ENCODE measurements at regions not wholly inside any gene's neighbourhood (a gene's known extent, or its start where the extent isn't known, plus 50 kb on each side); places are given as distances from the start of the nearest gene placed in this dataset.

DNA sequence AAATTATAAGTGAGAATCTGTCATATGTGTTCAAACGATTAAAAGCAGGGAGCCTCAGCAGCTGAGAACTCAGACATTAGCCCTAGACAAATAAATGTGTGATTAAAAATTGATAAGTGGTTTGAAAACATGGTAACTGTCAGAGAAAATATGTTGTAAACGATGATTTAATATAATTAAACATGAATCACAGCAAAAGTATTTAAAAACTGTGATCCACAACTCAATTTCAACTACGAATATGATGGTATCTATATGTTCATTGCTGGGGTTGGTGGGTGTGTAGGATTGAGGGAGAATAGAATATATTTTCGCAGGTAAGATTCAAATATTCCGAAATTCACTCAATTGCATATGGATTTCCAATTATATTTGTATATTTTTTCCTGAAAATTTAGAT, 302.2 kb upstream of the CNTN3 start:
- no peak for TF ChIP-seq EP300 (IDR thresholded peaks at IDR 0.05; ENCODE audit: borderline replicate concordance in 1 of 2, low read depth in 2 of 2, low read length in 2 of 2)
- TF ChIP-seq POLR2A (IDR thresholded peaks at IDR 0.05; ENCODE audit: control extremely low read depth in 1 of 2, low read depth in 2 of 2, low read length in 2 of 2), result no peak
- no peak for TF ChIP-seq TAF1 (IDR thresholded peaks at IDR 0.05; ENCODE audit: low read depth, low read length)
- TF ChIP-seq SIRT6 (IDR thresholded peaks at IDR 0.05; ENCODE audit: low read length), result no peak
- TF ChIP-seq, protein P1, sequence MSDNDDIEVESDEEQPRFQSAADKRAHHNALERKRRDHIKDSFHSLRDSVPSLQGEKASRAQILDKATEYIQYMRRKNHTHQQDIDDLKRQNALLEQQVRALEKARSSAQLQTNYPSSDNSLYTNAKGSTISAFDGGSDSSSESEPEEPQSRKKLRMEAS (IDR thresholded peaks at IDR 0.05), result no peak
- TF ChIP-seq, protein P2, sequence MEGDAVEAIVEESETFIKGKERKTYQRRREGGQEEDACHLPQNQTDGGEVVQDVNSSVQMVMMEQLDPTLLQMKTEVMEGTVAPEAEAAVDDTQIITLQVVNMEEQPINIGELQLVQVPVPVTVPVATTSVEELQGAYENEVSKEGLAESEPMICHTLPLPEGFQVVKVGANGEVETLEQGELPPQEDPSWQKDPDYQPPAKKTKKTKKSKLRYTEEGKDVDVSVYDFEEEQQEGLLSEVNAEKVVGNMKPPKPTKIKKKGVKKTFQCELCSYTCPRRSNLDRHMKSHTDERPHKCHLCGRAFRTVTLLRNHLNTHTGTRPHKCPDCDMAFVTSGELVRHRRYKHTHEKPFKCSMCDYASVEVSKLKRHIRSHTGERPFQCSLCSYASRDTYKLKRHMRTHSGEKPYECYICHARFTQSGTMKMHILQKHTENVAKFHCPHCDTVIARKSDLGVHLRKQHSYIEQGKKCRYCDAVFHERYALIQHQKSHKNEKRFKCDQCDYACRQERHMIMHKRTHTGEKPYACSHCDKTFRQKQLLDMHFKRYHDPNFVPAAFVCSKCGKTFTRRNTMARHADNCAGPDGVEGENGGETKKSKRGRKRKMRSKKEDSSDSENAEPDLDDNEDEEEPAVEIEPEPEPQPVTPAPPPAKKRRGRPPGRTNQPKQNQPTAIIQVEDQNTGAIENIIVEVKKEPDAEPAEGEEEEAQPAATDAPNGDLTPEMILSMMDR (IDR thresholded peaks at IDR 0.05; ENCODE audit: control extremely low read depth in 1 of 3, insufficient read depth in 1 of 3, low read depth in 1 of 3, low read length in 3 of 3), result no peak
- TF ChIP-seq HDAC6 (IDR thresholded peaks at IDR 0.05; ENCODE audit: low read depth, low read length), result no peak
- TF ChIP-seq, protein P3, sequence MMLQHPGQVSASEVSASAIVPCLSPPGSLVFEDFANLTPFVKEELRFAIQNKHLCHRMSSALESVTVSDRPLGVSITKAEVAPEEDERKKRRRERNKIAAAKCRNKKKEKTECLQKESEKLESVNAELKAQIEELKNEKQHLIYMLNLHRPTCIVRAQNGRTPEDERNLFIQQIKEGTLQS (IDR thresholded peaks at IDR 0.05; ENCODE audit: insufficient read depth, low read depth, low read length), result no peak
- TF ChIP-seq RAD21 (IDR thresholded peaks at IDR 0.05 in 1 of 2, conservative IDR thresholded peaks at IDR 0.05 in 1 of 2; ENCODE audit: low read depth in 2 of 2, low read length in 2 of 2), result no peak
- no peak for TF ChIP-seq BACH1 (IDR thresholded peaks at IDR 0.05; ENCODE audit: low read length)
- no peak for TF ChIP-seq POLR2AphosphoS5 (IDR thresholded peaks at IDR 0.05; ENCODE audit: low read depth, low read length)
- TF ChIP-seq CHD1 (IDR thresholded peaks at IDR 0.05; ENCODE audit: low read depth, low read length), result no peak
